ENCODE measurements at regions not wholly inside any gene's neighbourhood (a gene's known extent, or its start where the extent isn't known, plus 50 kb on each side); places are given as distances from the start of the nearest gene placed in this dataset.

DNA sequence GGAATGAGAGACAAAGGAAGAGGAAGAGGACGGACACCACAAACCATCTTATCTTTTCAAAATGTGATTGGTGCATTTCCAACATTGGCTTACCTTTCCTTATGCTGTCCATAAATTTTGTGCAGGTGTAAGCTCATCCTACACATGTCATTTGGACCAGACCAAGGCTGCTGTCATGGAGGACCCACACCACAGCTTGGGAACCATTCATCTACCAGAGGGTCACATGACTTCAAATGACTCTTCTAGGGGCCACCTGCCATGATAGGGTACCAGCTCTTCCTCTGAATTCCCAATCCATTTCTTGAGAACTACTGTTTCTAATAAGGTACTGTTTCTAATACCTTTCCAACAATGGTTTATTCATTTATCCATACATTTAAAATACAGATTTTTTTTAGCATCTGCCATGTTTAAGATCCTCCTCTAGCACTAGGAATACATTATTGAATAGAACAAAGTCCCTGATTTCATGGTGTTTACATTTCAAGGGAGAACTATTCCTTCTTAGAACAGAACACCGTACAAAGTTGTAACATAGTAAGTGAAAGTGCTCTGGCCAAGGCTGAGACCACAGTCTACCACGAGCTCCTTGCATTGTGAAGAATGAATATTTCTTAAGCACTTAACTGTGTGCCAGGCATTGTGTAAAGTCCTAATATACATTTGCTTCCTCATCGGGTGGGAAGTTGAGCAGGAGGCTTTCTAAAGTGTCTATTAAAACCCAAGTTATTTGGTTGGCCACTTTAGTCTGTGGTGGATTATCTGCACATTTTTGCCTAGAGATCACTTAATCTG lies 246.1 kb upstream of the FN1 start:
- TF ChIP-seq, protein P1, sequence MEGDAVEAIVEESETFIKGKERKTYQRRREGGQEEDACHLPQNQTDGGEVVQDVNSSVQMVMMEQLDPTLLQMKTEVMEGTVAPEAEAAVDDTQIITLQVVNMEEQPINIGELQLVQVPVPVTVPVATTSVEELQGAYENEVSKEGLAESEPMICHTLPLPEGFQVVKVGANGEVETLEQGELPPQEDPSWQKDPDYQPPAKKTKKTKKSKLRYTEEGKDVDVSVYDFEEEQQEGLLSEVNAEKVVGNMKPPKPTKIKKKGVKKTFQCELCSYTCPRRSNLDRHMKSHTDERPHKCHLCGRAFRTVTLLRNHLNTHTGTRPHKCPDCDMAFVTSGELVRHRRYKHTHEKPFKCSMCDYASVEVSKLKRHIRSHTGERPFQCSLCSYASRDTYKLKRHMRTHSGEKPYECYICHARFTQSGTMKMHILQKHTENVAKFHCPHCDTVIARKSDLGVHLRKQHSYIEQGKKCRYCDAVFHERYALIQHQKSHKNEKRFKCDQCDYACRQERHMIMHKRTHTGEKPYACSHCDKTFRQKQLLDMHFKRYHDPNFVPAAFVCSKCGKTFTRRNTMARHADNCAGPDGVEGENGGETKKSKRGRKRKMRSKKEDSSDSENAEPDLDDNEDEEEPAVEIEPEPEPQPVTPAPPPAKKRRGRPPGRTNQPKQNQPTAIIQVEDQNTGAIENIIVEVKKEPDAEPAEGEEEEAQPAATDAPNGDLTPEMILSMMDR (IDR thresholded peaks at IDR 0.05; ENCODE audit: control insufficient read depth, insufficient read depth, low read depth, low read length, missing control alignments): no peak
- no peak for DNase-seq (ENCODE audit: low read depth)
- no peak overlapping the region for H3K4me3 ChIP-seq (ENCODE audit: control insufficient read depth, low read depth, low read length)

DNA sequence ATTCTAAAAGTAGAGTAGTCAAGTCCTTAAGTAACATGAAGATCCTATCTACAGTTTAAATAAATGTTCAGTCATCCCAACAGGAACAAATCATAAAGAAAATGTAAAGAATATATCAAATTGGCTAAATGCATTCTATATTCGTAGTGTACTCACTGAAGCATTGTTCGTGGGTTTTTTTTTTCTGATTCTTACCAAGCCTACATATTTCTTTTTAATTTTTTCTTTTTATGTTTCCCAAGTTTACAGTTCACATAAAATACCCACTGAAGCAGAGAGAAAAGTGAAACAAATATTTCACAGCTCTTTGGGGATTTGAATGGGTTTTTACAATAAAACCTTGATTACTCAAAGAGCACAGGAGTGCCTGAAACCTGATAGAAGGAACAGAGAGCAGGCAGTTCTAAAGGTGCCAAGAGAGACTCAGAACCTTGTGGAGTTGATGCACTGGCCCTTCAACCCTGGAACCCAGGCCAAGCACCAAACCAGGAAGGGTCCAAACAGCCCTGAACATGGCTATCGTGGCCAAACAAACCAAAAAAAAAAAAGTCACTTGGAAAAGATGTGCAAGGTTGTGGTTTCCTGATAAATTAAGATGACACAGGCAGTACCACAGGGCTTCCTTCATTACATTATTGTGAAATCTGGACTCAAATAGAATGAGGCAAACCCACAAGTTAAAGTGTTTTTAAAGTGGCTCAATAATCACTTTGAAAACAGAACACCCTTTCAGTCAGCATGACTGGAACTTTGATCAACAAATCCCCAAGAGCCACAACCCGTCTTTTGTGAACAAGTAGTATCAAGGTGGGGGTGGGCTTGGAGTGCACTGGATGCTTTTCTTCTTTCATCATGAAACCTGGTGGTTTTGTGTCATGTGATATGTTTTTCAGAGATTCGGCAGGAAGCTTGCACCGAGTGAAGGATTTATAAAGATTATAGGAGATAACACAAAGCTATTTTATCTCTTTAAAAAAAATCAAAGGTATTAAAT lies 245.0 kb upstream of the FN1 start:
- TF ChIP-seq, protein P1 (IDR thresholded peaks at IDR 0.05; ENCODE audit: control insufficient read depth, insufficient read depth, low read depth, low read length, missing control alignments): no peak
- no peak overlapping the region for H3K4me3 ChIP-seq (ENCODE audit: control insufficient read depth, low read depth, low read length)

DNA sequence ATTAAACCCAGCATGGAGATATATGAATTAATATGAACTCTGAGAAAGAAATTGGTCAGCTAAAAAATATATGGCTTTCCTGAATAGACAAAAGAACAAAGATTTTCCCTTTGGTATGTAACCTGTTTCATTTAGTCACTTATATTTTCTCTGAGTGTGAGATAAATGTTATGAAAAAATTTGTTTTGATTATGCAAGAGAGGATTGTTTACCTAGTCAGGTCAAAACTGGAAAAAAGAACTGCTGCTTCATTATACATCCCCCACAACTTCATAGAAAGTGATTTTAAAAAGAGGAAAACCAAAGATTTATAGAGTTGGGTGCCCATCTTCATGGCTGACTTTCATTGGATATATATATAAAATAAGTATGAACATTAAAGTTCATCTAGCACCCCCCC lies 242.2 kb upstream of the FN1 start:
- DNase-seq (ENCODE audit: low read depth): no peak
- TF ChIP-seq, protein P1 (IDR thresholded peaks at IDR 0.05; ENCODE audit: control insufficient read depth, insufficient read depth, low read depth, low read length, missing control alignments): no peak
- no peak overlapping the region for H3K4me3 ChIP-seq (ENCODE audit: control insufficient read depth, low read depth, low read length)

More for the DNA sequence above, 245.0 kb upstream of the FN1 start:
- DNase-seq (ENCODE audit: low read depth): peak; percentile 81

DNA sequence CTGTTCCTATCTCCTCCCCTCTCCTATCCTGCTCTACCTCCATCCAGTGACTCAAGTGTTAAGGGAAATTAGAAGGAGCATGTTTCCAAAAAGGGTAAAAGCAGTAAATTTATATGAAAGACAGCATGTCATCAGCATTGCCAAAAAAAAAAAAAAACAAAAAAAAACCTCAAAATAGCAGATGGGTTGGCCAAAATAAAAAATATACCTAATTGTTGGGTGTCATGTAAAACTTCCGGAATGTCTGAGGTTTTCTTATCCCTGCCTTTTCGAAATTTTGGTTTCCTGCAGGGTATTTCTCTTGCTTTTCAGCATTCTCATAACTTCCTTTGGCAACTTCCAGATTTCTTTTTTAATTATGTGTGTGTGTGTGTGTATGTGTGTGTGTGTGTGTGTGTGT lies 241.6 kb upstream of the FN1 start:
- no peak overlapping the region for H3K4me3 ChIP-seq (ENCODE audit: control insufficient read depth, low read depth, low read length)
- TF ChIP-seq, protein P1 (IDR thresholded peaks at IDR 0.05; ENCODE audit: control insufficient read depth, insufficient read depth, low read depth, low read length, missing control alignments): no peak
- DNase-seq (ENCODE audit: low read depth): no peak

DNA sequence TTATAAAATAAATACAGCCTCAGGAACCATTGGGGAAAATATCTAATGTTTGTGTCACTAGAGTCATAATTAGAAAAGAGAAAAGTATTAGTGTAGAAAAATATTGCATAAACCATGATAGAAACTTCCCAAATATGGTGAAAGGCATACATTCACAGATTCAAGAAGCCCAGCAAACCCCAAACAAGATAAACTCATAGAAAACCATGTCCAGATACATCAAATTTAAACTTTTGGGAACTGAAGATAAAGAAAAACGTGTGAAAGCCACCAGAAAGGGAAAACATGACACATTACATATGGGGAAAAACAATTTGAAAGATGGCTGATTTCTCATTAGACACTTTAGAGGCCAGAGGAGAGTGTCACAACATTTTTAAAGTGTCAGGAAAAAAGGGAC lies 236.5 kb upstream of the FN1 start:
- no peak for DNase-seq (ENCODE audit: low read depth)
- H3K4me3 ChIP-seq (ENCODE audit: control insufficient read depth, low read depth, low read length): no peak overlapping the region
- TF ChIP-seq, protein P1 (IDR thresholded peaks at IDR 0.05; ENCODE audit: control insufficient read depth, insufficient read depth, low read depth, low read length, missing control alignments): no peak

DNA sequence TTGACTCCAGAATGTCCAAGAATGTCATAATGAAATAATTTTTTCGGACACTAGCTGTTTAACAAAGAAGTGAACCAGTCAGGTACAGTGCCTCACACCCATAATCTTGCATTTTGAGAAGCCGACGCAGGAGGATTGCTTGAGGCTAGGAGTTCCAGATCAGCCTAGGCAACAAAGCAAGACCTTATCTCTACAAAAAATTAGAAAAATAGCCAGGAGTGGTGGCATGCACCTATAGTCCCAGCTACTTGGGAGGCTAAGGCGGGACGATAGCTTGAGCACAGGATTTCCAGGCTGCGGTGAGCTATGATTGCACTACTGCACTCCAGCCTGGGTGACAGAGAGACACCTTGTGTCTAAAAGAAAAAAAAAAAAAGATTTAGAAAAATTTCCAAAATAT lies 235.8 kb upstream of the FN1 start:
- TF ChIP-seq, protein P1 (IDR thresholded peaks at IDR 0.05; ENCODE audit: control insufficient read depth, insufficient read depth, low read depth, low read length, missing control alignments): no peak
- DNase-seq (ENCODE audit: low read depth): no peak
- no peak overlapping the region for H3K4me3 ChIP-seq (ENCODE audit: control insufficient read depth, low read depth, low read length)
